ENCODE measurements at regions not wholly inside any gene's neighbourhood (a gene's known extent, or its start where the extent isn't known, plus 50 kb on each side); places are given as distances from the start of the nearest gene placed in this dataset.

- DNase-seq (ENCODE audit: low spot score) = no peak
- ATAC-seq (ENCODE audit: low FRiP score) = no peak
- no peak for TF ChIP-seq CTCF (IDR thresholded peaks at IDR 0.05)
Measured at GRCh38 chr11:27277843-27278242, 85.2 kb downstream of the CCDC34 start.

GRCh38 chr11:27276141-27276540, 86.9 kb downstream of the CCDC34 start:
- ATAC-seq (ENCODE audit: low FRiP score) (no peak), DNase-seq (ENCODE audit: low spot score) (no peak)
- no peak for TF ChIP-seq CTCF (IDR thresholded peaks at IDR 0.05)

GRCh38 chr11:27274854-27275395, 88.1 kb downstream of the CCDC34 start:
- DNase-seq (ENCODE audit: low spot score) (no peak), ATAC-seq (ENCODE audit: low FRiP score) (no peak)
- no peak for TF ChIP-seq CTCF (IDR thresholded peaks at IDR 0.05)

- TF ChIP-seq CTCF (IDR thresholded peaks at IDR 0.05) = no peak
- no peak for ATAC-seq (ENCODE audit: low FRiP score)
Measured at GRCh38 chr11:27266125-27266524, 96.9 kb downstream of the CCDC34 start.

GRCh38 chr11:27263986-27264385, 99.0 kb downstream of the CCDC34 start:
- ATAC-seq (ENCODE audit: low FRiP score) = no peak
- TF ChIP-seq CTCF (IDR thresholded peaks at IDR 0.05) = no peak
- no peak for DNase-seq (ENCODE audit: low spot score)

More at GRCh38 chr11:27266125-27266524, 96.9 kb downstream of the CCDC34 start:
- no peak for DNase-seq (ENCODE audit: low spot score)

GRCh38 chr11:27263046-27263445, 100.0 kb downstream of the CCDC34 start:
- no peak for ATAC-seq (ENCODE audit: low FRiP score)
- no peak for TF ChIP-seq CTCF (IDR thresholded peaks at IDR 0.05)
- no peak for DNase-seq (ENCODE audit: low spot score)

- DNase-seq (ENCODE audit: low spot score) = no peak
- ATAC-seq (ENCODE audit: low FRiP score) = no peak
- no peak for TF ChIP-seq CTCF (IDR thresholded peaks at IDR 0.05)
Measured at GRCh38 chr11:27255447-27255828, 107.6 kb downstream of the CCDC34 start.
